ENCODE measurements at regions not wholly inside any gene's neighbourhood (a gene's known extent, or its start where the extent isn't known, plus 50 kb on each side); places are given as distances from the start of the nearest gene placed in this dataset.
"Not testable (repeated sequence)": the region's sequence is repeated elsewhere in the genome, so short reads cannot be mapped to it uniquely, and the experiment has no call there.

DNA sequence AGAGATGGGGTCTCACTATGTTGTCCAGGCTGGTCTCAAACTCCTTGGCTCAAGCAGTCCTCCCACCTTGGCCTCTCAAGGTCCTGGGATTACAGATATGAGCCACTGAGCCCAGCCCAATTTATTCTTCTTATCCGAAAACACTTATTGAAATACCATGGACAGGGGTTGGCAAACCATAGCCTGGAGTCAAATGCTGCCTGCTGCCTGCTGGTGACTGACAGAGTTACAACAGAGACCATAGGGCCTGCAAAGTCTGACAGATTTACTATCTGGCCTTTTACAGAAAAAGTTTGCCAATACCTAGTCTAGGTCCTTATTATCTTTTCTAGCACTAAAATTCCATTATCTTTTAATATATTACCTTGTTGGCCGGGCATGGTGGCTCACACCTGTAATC, 87.1 kb upstream of the ZNF281 start:
- DNase-seq (ENCODE audit: low spot score) = no peak

DNA sequence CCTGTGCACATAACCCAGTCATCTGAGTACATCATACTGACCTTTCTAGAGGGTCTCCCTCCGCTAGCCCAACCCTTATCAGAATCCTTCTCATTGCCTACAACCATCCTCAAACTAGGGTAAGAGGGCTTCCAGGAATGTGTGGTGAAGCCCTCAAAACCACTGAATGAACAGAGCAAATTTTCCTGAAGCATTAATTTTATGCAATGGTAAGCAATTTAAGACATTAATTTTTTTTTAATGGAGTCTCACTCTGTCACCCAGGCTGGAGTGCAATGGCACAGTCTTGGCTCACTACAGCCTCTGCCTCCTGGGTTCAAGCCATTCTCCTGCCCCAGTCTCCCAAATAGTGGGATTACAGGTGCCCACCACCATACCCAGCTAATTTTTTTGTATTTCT, 86.1 kb upstream of the ZNF281 start:
- no peak for DNase-seq (ENCODE audit: low spot score)

DNA sequence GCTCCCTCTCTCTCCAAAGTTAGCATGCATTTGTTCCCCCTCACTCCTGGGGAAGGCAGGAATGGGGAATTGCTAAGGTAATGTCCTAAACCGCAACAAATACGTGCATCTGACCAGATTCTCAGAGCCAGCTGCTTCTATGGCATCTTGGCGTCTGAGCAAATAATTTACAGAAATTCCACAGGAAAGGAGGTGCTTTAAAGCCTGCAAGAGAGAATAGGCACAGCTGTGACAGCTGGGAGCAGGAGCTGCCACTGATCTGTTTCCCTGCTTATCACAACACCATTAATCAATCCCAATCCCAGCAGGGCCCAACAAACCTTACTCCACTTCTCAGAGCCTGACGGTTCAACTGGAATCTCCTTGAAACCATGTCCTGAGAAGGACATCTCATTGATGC, 83.5 kb upstream of the ZNF281 start:
- DNase-seq (ENCODE audit: low spot score) = no peak

DNA sequence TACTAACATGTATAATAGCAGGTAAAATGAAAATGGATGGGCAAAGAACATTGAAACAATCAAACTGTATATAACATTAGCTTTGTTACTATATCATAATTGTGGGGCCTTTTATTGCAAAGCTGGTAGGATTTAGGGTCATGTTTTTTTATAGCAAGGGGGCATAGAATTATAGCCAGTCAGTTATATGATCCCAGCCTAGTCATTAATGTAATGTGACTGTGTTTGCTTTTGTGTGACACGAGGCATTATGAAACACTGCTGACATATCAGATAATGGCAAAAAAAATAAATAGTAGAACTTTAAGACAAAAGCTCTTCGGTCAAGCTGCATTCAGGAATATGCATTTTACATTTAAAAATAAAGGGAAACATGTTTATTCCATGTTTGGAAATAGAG, 81.3 kb upstream of the ZNF281 start:
- no peak for DNase-seq (ENCODE audit: low spot score)

DNA sequence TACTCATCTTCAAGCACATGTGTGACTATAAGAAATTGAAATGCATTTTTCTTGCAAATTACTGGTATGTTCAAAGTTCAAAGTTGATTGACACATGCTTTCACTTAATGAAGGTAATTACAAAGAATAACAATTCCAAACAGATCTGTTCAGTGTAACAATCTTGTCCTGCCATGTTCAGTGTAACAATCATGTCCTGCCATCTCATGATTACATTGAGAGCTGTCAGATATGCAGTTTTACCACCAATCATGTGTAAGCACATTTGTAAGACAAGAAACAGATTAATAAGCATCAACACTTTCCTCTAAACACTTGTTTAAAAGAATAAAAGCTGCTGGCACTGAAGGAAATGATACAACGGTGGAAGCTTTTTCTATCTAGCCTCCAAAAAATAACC, 80.3 kb upstream of the ZNF281 start:
- DNase-seq (ENCODE audit: low spot score) = no peak

DNA sequence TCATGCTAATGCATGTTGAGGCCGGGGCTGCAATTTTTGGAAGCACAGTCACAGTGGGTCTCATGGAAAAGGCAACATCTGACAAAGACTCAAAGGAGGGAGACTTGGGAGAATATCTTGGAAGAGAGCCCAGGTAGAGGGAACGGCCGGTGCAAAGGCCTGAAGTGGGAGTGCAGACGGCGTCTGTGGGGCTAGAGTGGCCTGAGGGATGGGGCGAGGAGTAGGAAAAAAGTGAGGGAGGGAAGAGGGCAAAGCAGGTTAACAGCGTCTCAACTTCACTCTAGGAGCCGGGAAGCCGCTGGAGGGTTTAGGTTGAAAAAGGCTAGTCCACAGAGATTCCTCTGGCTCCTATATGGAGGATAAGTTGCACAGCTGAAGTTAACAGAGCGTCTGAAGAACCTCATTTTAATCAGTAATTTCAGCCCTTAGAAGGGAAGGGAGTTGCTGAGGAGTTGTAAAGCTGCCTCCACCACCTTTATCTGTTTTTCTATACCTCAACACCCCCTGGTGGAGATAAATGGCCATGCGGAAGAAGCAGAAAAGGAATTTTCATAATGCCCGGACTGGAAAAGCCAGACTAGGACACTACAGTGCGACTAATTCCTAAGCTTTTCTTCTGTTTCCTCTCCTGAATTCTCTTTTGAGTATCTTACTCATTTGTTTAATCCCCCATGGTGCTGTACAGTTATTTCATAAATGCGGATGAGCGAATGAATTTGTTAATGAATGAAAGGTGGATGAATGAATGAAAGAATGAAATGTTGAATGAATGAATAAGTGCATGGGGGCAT, 78.7 kb upstream of the ZNF281 start:
- DNase-seq (ENCODE audit: low spot score) = peak; percentile 77

DNA sequence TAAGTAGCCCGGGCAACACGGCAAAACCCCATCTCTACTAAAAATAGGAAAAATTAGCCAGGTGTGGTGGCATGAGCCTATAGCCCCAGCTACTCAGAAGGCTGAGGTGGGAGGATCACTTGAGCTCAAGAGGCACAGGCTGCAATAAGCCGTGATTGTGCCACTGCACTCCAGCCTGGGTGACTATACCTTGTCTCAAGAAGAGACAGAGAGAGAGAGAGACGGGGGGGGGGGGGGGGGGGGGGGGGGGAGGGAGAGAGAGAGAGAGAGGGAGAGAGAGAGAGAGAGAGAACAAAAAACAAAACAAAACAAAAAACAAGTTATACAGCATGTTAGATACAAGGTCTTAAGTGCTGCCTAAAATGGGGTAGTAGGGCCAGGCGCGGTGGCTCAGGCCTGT, 77.8 kb upstream of the ZNF281 start:
- DNase-seq (ENCODE audit: low spot score) = no peak

DNA sequence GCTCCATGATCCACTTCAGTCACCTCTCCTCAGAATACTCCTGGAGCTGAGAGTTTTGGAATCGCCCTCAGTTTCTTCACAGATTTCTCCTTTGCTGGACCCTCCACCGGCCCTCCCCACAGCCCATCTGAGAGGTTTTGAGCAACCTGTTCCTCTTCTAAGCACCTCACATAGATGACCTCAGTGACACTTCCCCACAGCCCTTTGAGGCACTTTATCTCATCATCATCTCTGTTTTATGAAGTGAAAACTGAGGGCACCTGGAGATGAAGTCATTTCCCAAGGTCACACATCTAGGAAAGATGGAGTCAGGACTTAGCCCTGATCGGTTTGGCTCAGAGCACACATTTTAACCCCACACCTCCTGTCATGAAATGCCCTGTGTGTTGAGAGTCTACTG, 76.8 kb upstream of the ZNF281 start:
- no peak for DNase-seq (ENCODE audit: low spot score)

DNA sequence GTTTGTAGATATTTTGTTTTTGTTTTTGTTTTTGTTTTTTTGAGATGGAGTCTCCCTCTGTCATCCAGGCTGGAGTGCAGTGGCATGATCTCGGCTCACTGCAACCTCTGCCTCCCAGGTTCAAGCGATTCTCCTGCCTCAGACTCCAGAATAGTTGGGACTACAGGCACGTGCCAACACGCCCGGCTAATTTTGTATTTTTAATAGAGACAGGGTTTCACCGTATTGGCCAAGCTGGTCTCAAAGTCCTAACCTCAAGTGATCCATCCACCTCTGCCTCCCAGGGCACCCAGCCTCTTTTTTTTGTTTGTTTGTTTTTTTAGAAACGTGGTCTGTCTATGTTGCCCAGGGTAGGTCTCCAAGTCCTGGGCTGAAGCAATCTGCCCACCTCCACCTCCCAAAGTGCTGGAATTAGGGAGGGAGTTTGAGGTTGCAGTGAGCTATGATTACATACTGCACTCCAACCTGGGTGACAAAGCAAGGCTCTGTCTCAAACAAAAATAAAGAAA, 74.7 kb upstream of the ZNF281 start:
- not testable (repeated sequence) for DNase-seq (ENCODE audit: low spot score)

DNA sequence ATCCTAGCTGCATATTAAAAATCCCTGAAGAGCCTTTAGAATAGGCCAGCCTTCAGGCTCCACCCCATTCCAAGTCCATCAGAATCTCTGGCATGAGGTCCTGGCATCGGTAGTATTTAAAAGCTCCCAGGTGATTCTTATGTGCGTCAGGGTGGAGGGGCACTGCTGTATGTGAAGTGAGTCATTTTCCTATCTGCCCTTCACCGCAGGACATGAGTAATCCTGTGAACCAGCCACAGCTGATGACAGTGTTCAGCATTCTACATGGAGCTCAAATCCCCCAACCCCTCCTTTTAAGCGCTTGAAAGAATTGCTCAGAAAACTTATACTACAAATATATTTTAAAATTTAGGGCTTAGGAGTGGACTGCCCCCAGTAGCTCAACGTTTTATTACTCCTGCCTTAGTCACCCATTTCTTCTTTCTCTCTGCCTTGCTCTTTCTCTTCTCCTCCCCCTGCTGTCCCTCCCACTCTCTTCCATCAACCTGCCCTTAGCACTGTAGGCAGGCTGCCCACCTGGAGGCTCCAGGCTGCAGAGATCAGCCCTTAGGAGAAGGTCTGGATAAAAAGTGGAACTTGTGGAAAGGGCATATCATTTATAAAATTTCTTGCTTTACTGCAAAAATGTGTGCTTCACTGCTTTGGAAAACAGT, 73.8 kb upstream of the ZNF281 start:
- DNase-seq (ENCODE audit: low spot score) = no peak

DNA sequence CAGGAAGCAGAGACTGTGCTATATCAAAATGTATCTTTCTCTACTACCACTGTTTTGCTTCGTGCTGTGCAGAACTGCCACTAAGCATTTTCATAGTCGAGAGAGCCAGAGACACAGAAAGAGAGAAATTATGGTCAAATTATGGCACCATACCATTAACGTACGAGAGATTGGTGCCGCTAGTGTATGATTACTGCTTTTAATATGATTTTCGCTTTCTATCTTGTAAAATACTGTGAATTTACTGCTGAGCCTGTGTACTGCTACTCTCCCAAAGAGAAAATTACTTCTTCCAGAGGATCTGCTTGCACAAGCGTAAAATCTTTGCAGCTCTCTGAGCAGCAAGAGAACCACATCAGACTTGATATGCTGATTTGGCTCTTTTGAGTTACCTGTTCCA, 71.1 kb upstream of the ZNF281 start:
- no peak for DNase-seq (ENCODE audit: low spot score)

DNA sequence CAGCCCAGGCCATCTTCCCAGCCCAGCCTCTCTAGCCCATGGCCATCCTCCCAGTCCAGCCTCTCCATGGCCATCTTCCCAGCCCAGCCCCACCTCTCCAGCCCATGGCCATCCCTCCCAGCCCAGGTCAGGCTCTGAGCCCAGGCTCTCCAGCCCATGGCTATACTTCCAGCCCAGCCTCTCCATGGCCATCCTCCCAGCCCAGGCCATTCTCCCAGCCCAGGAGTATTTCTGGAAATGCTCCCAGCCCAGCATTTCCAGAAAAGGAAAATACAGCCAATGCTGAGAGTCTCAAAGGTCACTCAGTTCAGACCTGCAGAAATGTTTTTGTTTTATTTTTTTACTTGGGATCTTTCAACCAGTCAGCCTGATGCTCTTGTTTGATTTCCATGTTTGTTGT, 70.0 kb upstream of the ZNF281 start:
- DNase-seq (ENCODE audit: low spot score) = no peak

DNA sequence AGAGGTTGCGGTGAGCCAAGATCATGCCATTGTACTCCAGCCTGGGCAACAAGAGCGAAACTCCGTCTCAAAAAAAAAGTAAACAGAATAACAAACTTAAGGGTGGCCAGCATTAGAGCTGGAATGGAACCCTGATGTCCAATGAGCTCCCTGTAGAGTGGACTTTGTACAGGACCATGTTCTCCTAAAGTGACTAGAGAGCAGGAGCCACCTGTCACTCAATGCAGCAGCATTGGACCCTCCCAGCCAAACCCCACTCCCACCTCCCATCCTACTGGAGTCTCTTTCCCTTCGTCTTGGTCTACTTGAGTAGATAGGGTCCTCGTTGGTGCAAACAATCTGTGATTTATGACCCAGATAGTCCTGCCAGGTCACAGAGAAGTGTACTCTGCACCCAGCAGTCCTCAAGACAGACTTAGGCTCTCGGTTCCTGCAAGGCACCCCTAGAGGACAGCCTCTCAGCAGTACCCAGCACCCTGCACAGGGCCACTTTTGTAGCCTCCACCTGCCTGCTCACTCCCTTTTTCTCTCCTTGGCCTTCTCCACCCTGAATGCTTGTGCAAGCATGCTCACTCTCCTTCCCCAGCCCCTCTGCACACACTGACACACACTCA, 69.2 kb upstream of the ZNF281 start:
- no peak for DNase-seq (ENCODE audit: low spot score)

DNA sequence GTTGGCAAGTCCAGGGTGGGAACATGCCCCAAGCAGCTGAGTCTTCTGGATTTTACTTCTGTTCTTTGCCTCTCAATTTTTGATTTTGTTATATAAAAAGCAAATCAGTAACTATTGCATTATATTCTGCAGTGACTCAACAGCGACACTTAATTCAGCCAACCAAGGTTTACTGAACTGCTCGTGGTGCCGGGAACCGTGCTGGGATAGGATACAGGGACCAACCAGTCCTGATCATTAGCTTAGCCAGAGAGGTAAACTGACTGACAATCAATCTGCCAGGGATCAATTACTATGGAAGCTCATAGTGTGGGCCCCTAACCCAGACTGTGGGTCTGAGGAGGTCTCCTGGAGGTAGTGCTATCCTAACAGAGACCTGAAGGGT, 68.4 kb upstream of the ZNF281 start:
- no peak for DNase-seq (ENCODE audit: low spot score)

DNA sequence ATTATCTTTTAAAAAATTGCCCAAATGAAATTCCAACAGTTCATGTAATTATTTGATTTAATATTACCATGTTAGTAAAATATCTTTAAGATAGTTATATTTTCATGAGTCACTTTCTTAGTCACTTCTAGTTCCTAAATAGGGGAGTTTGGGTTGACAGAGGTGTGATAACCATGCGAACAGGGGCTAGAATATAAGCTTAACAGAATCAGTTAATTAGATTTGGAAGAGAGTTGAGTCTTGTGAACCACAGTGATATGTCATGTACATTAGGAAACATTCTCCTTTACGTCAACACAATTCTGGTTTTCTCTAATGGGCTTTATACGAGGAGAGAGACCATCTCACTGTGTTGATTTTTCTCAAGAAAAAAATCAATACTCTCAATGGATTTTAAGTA, 64.8 kb upstream of the ZNF281 start:
- no peak for DNase-seq (ENCODE audit: low spot score)

DNA sequence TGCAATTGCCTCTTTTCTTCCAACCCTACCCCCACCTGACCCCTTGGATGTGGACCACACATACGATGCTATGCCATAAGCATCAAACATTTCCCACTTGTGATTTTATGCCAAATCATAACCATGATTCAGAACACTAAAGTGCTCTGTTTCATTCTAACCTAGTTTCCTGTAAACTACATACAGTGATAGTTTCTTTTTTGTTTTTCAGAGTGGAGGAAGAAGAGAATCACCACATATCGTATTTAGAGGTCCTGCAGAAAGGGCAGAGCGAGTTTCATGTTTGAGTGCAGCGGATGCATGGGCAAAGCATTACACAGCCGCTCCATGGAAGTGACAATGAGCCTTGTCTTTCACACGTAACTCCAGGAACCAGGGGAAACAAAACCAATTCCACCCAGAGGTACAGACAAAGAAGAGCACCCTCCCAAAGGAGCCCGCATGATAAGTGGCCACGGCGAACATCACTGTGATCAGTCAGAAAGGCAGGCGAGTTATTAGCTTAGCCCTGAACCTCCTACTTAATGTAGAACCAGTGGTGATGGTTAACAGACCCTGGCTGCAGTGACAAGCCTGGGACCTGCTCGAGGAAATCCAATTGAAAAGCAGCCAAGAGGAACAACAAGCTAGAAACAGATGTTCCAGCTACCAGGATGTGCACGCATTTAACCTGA, 64.0 kb upstream of the ZNF281 start:
- no peak for DNase-seq (ENCODE audit: low spot score)

DNA sequence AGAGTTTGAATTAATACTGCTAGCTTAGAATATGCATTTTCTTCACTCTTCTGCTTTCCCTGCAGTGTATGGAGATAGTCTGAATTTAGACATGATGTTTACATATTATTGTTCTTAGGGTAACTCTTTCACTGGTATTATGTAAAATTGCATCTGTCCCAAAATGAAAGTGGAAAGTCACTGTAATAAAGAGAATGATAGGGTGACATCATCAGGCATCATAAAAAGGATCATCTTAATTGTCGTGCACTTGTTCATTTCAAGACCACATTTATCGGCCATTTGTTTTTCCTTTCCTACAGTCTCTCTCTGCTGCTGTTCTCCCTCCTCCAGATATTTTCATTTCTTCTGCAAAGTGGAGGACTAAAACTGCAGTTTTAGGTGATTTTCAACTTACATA, 61.9 kb upstream of the ZNF281 start:
- no peak for DNase-seq (ENCODE audit: low spot score)

DNA sequence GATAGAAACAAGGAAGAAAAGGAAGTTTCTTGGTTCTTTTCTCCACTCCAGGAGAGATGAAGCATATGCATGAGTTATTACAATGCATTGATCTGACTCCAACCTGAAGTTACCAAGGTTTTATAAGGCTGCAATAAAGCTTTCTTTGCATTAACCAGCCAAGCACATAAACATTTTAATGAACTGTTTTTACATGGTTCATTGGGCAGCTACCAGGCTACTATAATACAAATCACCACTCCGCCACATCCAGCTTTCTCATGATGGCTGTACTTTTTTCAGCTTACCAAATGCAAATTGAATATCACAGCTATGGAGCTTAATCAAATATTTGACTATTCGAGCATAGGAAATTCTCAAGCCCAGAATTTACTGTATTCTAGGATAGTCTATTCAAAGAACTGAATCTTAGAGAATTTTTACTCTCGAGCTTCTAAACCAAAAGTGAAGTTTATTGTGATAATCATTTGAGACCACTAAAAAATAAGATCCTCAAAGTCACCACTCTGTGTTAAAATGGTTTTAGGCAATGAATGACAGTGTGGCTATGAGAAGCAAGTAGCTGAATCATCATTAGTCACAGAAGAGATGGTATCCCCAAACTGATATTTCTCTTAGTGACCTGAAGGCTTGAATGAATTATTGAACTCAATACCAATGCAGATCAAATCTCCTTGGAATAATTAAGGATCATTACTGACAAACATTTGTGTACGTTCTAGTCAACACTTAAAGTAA, 58.6 kb upstream of the ZNF281 start:
- no peak for DNase-seq (ENCODE audit: low spot score)

DNA sequence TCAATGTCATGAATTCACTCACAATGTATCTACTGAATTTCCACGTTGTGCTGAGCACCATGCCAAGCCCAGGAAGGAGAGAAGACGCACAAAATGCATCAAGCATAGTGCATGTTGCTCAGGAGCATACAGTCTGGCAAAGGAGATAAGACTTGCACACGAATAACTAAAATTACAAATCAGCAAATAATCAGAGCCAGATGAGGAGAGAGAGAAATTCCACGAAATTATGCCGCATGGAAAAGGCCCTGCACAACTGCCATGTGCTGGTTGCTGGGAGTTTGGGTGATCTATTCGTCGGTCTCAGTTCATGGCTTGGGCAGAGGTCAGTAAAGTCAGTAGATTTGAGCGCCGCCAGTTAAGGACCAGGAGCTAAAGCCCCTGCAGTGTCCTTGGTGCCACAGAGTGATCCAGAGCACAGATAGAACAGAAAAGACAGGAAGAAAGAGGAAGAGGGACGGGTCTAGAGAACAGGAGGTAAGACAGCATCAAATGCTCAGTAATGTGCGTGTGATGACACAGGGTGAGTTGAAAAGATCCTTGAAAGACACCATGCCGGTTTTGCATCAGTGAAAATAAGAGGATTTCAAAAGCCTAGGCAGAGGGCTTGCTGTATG, 55.1 kb upstream of the ZNF281 start:
- no peak for DNase-seq (ENCODE audit: low spot score)
